CD4-positive, alpha-beta T cell (primary cell): ENCODE measurements at regions not wholly inside any gene's neighbourhood (a gene's known extent, or its start where the extent isn't known, plus 50 kb on each side); places are given as distances from the start of the nearest gene placed in this dataset.

Experiments
- ATAC-seq: fragments of 200-7000 bp; cut with Tn5 transposase; one replicate; pipeline ENCODE4 v1.10.0; 2022; ENCODE audit warnings: mild to moderate bottlenecking; ENCODE audit not compliant: poor library complexity
- CTCF ChIA-PET: fragments of 350-600 bp; sonication (Branson Sonifier 250); formaldehyde crosslinking; loops from one replicate; lab custom pipeline; 2021; ENCODE audit warnings: antibody characterized with exemption, inconsistent platforms; lab: Charles Lee
- POLR2A ChIA-PET: fragments of 350-600 bp; sonication (Branson Sonifier 250); formaldehyde crosslinking; loops from one replicate; lab custom pipeline; 2021; ENCODE audit warnings: antibody characterized with exemption, inconsistent platforms; lab: Charles Lee
- DNase-seq, 14 experiments: peaks; one replicate each; pipeline ENCODE4 v3.0.0-alpha.2; 2013 to 2020; ENCODE audit warnings: mixed read lengths in 2 of 14
- H3K27ac ChIP-seq, 2 donors: one replicate each; pipeline versions ENCODE4 v1.5.1 to v1.7.0; 2013; ENCODE audit warnings: low read length in 2 of 2, low read depth in 1 of 2, mild to moderate bottlenecking in 1 of 2
- H3K27me3 ChIP-seq, 2 experiments: 1 replicate in 1 of 2; 2 replicates in 1 of 2; pipeline versions ENCODE4 v1.6.1 to v1.7.0; 2013; ENCODE audit warnings: low read length in 2 of 2, control low read depth in 1 of 2, mild to moderate bottlenecking in 1 of 2, moderate library complexity in 1 of 2; ENCODE audit not compliant: insufficient read depth in 2 of 2, control insufficient read depth in 1 of 2
- H3K36me3 ChIP-seq: one replicate; pipeline ENCODE4 v1.6.1; 2013; ENCODE audit warnings: low read length, control low read depth; ENCODE audit not compliant: insufficient read depth
- H3K4me1 ChIP-seq: one replicate; pipeline ENCODE4 v1.6.1; 2013; ENCODE audit warnings: low read length, control low read depth; ENCODE audit not compliant: insufficient read depth
- H3K4me3 ChIP-seq: one replicate; pipeline ENCODE4 v1.5.1; 2013; ENCODE audit warnings: mild to moderate bottlenecking, low read length, moderate library complexity
- H3K9me3 ChIP-seq, 2 experiments: 1 replicate in 1 of 2; 2 replicates in 1 of 2; pipeline versions ENCODE4 v1.6.1 to v1.7.0; 2013; ENCODE audit warnings: low read length in 2 of 2, mild to moderate bottlenecking in 2 of 2, control low read depth in 1 of 2, moderate library complexity in 1 of 2; ENCODE audit not compliant: control insufficient read depth in 1 of 2, insufficient read depth in 1 of 2
- H3K27ac Mint-ChIP-seq: one replicate; pipeline ENCODE4 v1.8.0; 2020; ENCODE audit warnings: mixed read lengths
- H3K27me3 Mint-ChIP-seq: one replicate; pipeline ENCODE4 v1.8.0; 2021; ENCODE audit warnings: mixed read lengths
- H3K36me3 Mint-ChIP-seq: one replicate; pipeline ENCODE4 v1.8.0; 2021; ENCODE audit warnings: low read depth, mixed read lengths
- H3K4me1 Mint-ChIP-seq: one replicate; pipeline ENCODE4 v1.8.0; 2021; ENCODE audit warnings: low read depth, mixed read lengths
- H3K4me3 Mint-ChIP-seq: one replicate; pipeline ENCODE4 v1.8.0; 2020; ENCODE audit warnings: mild to moderate bottlenecking, mixed read lengths
- H3K9me3 Mint-ChIP-seq: one replicate; pipeline ENCODE4 v1.8.0; 2020; ENCODE audit warnings: mixed read lengths
- intact Hi-C, 2 experiments: fragments of 100-400 bp; cut with DNase I in 1 of 2; cut with micrococcal nuclease in 1 of 2; formaldehyde crosslinking; loops; one replicate each; pipeline versions ENCODE4 v1.15.1 to v1.9.0; 2023 to 2025; cut with DNase I, micrococcal nuclease
- TF ChIP-seq, protein P1 (sequence below): fragments of 200-600 bp; IDR thresholded peaks from one replicate; pipeline ENCODE4 v1.8.0; 2022; ENCODE audit warnings: antibody characterized with exemption, mild to moderate bottlenecking

GRCh38 chr4:185875316-185875907 is 63.4 kb upstream of the SORBS2 start:
- DNase-seq (no peak), ATAC-seq (no peak)
- H3K4me3 Mint-ChIP-seq = no peak overlapping the region
- no peaks in the 10 kb centered on the region for H3K27me3 ChIP-seq
- no peaks in the 10 kb centered on the region for H3K27me3 Mint-ChIP-seq
- TF ChIP-seq, protein P1, sequence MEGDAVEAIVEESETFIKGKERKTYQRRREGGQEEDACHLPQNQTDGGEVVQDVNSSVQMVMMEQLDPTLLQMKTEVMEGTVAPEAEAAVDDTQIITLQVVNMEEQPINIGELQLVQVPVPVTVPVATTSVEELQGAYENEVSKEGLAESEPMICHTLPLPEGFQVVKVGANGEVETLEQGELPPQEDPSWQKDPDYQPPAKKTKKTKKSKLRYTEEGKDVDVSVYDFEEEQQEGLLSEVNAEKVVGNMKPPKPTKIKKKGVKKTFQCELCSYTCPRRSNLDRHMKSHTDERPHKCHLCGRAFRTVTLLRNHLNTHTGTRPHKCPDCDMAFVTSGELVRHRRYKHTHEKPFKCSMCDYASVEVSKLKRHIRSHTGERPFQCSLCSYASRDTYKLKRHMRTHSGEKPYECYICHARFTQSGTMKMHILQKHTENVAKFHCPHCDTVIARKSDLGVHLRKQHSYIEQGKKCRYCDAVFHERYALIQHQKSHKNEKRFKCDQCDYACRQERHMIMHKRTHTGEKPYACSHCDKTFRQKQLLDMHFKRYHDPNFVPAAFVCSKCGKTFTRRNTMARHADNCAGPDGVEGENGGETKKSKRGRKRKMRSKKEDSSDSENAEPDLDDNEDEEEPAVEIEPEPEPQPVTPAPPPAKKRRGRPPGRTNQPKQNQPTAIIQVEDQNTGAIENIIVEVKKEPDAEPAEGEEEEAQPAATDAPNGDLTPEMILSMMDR = no peak
- H3K4me3 ChIP-seq = no peak overlapping the region
- ChIA-PET POLR2A (no interaction called here), CTCF (interaction anchor here (0.6 kb wide), 1 partner anchor 922 kb away, joined by 3 read pairs; no protein-coding TSS in a partner anchor)
- H3K36me3 Mint-ChIP-seq = no peaks in the 10 kb centered on the region
- H3K4me1 Mint-ChIP-seq = no peaks in the 10 kb centered on the region
- H3K4me1 ChIP-seq = no peaks in the 10 kb centered on the region
- peaks cover 0 to 10% of the 10 kb centered on the region in 2 experiments for H3K9me3 ChIP-seq
- H3K27ac Mint-ChIP-seq = no peak overlapping the region
- H3K27ac ChIP-seq = no peak overlapping the region
- H3K36me3 ChIP-seq = no peaks in the 10 kb centered on the region
- intact Hi-C loops = no loop called here
- H3K9me3 Mint-ChIP-seq = no peaks in the 10 kb centered on the region

GRCh38 chr4:185878633-185879032 is 66.6 kb upstream of the SORBS2 start:
- Mint-ChIP-seq H3K27me3 (no peaks in the 10 kb centered on the region), H3K36me3 (no peaks in the 10 kb centered on the region), H3K9me3 (no peaks in the 10 kb centered on the region), H3K4me3 (no peak overlapping the region), H3K27ac (no peak overlapping the region), H3K4me1 (no peaks in the 10 kb centered on the region)
- CTCF ChIA-PET = no interaction called here
- Histone ChIP-seq H3K36me3 (no peaks in the 10 kb centered on the region), H3K4me3 (no peak overlapping the region), H3K4me1 (no peaks in the 10 kb centered on the region), H3K9me3 (peaks cover 0 to 10% of the 10 kb centered on the region in 2 experiments), H3K27me3 (no peaks in the 10 kb centered on the region), H3K27ac (no peak overlapping the region)
- DNase-seq (no peak), ATAC-seq (no peak)
- intact Hi-C loops = no loop called here
- TF ChIP-seq, protein P1 = no peak
- POLR2A ChIA-PET = no interaction called here

GRCh38 chr4:185879666-185880312 is 67.8 kb upstream of the SORBS2 start:
- TF ChIP-seq, protein P1 = no peak
- Mint-ChIP-seq H3K9me3 (no peaks in the 10 kb centered on the region), H3K27ac (no peak overlapping the region), H3K27me3 (no peaks in the 10 kb centered on the region), H3K4me1 (no peaks in the 10 kb centered on the region), H3K36me3 (no peaks in the 10 kb centered on the region), H3K4me3 (no peak overlapping the region)
- Histone ChIP-seq H3K27me3 (no peaks in the 10 kb centered on the region), H3K4me1 (no peaks in the 10 kb centered on the region), H3K27ac (no peak overlapping the region), H3K36me3 (no peaks in the 10 kb centered on the region), H3K4me3 (no peak overlapping the region), H3K9me3 (peaks cover 0 to 10% of the 10 kb centered on the region in 2 experiments)
- intact Hi-C loops = no loop called here
- CTCF ChIA-PET = no interaction called here
- no peak for DNase-seq
- POLR2A ChIA-PET = no interaction called here
- no peak for ATAC-seq
